ENCODE measurements at regions not wholly inside any gene's neighbourhood (a gene's known extent, or its start where the extent isn't known, plus 50 kb on each side); places are given as distances from the start of the nearest gene placed in this dataset.

- 82 to 86% methylated on average over 9 to 19 of the region's 19 CpGs for WGBS, 2 donors (ENCODE audit: low coverage in 1 of 2)
- peak overlapping the region in 1 of 4 donors; percentile 8 for H3K27ac ChIP-seq
- no peak for DNase-seq
- TF ChIP-seq POLR2AphosphoS5 (IDR thresholded peaks at IDR 0.05) (no peak), POLR2A (IDR thresholded peaks at IDR 0.05) (no peak), CTCF (IDR thresholded peaks at IDR 0.05) (no peak), EP300 (IDR thresholded peaks at IDR 0.05; ENCODE audit: low read depth) (no peak)
- no peak overlapping the region for H3K4me3 ChIP-seq
- no peaks in the 10 kb centered on the region for H3K27me3 ChIP-seq
- no peaks in the 10 kb centered on the region for H3K4me1 ChIP-seq
- intact Hi-C loops (cut with DNase I; ENCODE audit: low total_unique reads) (no loop called here), in situ Hi-C loops (cut with MboI; ENCODE audit: low pct_ligation_motif_present in 1 of 4, low pct_unique_long_range_greater_than_20kb in 1 of 4, low sequenced_read_pairs in 3 of 4) (no loop called here)
- no peaks in the 10 kb centered on the region for H3K36me3 ChIP-seq
- no peaks in the 10 kb centered on the region for H3K9me3 ChIP-seq
These were observed 154.1 kb downstream of the VAPA start for GRCh38 chr18:10067670-10068659.

- Histone ChIP-seq H3K4me3 (no peak overlapping the region), H3K27me3 (no peaks in the 10 kb centered on the region), H3K27ac (peak overlapping the region in 1 of 4 donors; percentile 8), H3K36me3 (no peaks in the 10 kb centered on the region), H3K4me1 (no peaks in the 10 kb centered on the region), H3K9me3 (no peaks in the 10 kb centered on the region)
- WGBS, 2 donors (ENCODE audit: low coverage in 1 of 2): 90 to 100% methylated on average over 6 to 22 of the region's 22 CpGs
- intact Hi-C loops (cut with DNase I; ENCODE audit: low total_unique reads): no loop called here
- no peak for DNase-seq
- in situ Hi-C loops (cut with MboI; ENCODE audit: low pct_ligation_motif_present in 1 of 4, low pct_unique_long_range_greater_than_20kb in 1 of 4, low sequenced_read_pairs in 3 of 4): no loop called here
- TF ChIP-seq EP300 (IDR thresholded peaks at IDR 0.05; ENCODE audit: low read depth): no peak
- no peak for TF ChIP-seq POLR2A (IDR thresholded peaks at IDR 0.05)
- TF ChIP-seq POLR2AphosphoS5 (IDR thresholded peaks at IDR 0.05): no peak
- TF ChIP-seq CTCF (IDR thresholded peaks at IDR 0.05): no peak
These were observed 155.2 kb downstream of the VAPA start for GRCh38 chr18:10068766-10069567.

- Histone ChIP-seq H3K9me3 (no peaks in the 10 kb centered on the region), H3K27me3 (no peaks in the 10 kb centered on the region), H3K4me1 (no peaks in the 10 kb centered on the region), H3K27ac (peak overlapping the region in 1 of 4 donors; percentile 12), H3K36me3 (no peaks in the 10 kb centered on the region), H3K4me3 (no peak overlapping the region)
- peak in 1 of 3 donors; percentile 10 for TF ChIP-seq POLR2AphosphoS5 (IDR thresholded peaks at IDR 0.05)
- TF ChIP-seq EP300 (IDR thresholded peaks at IDR 0.05; ENCODE audit: low read depth): no peak
- WGBS, 2 donors (ENCODE audit: low coverage in 1 of 2): 70% methylated on average over 2 of the region's 2 CpGs; no CpG with 5 or more reads in 1 of the 2 donors
- DNase-seq: no peak
- intact Hi-C loops (cut with DNase I; ENCODE audit: low total_unique reads) (no loop called here), in situ Hi-C loops (cut with MboI; ENCODE audit: low pct_ligation_motif_present in 1 of 4, low pct_unique_long_range_greater_than_20kb in 1 of 4, low sequenced_read_pairs in 3 of 4) (no loop called here)
These were observed 156.8 kb downstream of the VAPA start for GRCh38 chr18:10070561-10071000.

GRCh38 chr18:10072671-10073175 is 158.9 kb downstream of the VAPA start:
- WGBS, 2 donors (ENCODE audit: low coverage in 1 of 2): 80 to 88% methylated on average over 3 to 5 of the region's 5 CpGs
- in situ Hi-C loops (cut with MboI; ENCODE audit: low pct_ligation_motif_present in 1 of 4, low pct_unique_long_range_greater_than_20kb in 1 of 4, low sequenced_read_pairs in 3 of 4): no loop called here
- Histone ChIP-seq H3K4me1 (no peaks in the 10 kb centered on the region), H3K36me3 (no peaks in the 10 kb centered on the region), H3K27ac (no peak overlapping the region), H3K4me3 (no peak overlapping the region), H3K9me3 (no peaks in the 10 kb centered on the region), H3K27me3 (no peaks in the 10 kb centered on the region)
- no peak for DNase-seq
- intact Hi-C loops (cut with DNase I; ENCODE audit: low total_unique reads): no loop called here
- TF ChIP-seq EP300 (IDR thresholded peaks at IDR 0.05; ENCODE audit: low read depth): no peak
- TF ChIP-seq POLR2AphosphoS5 (IDR thresholded peaks at IDR 0.05): no peak
- TF ChIP-seq POLR2A (IDR thresholded peaks at IDR 0.05): no peak
- no peak for TF ChIP-seq CTCF (IDR thresholded peaks at IDR 0.05)
